Fibroblast of lung (primary cell): ENCODE measurements at regions not wholly inside any gene's neighbourhood (a gene's known extent, or its start where the extent isn't known, plus 50 kb on each side); places are given as distances from the start of the nearest gene placed in this dataset.

Experiments
- EZH2 ChIP-seq: IDR thresholded peaks from 2 replicates; pipeline ENCODE4 v1.5.1; 2012; ENCODE audit warnings: low read length, control low read depth, mild to moderate bottlenecking; ENCODE audit errors: missing control alignments
- TF ChIP-seq, protein P1 (sequence below), 2 donors: IDR thresholded peaks in 1 of 2; conservative IDR thresholded peaks in 1 of 2; 1 replicate in 1 of 2; 2 replicates in 1 of 2; pipeline ENCODE4 v1.5.1; 2011 to 2012; ENCODE audit warnings: low read length in 2 of 2, control low read depth in 1 of 2, inconsistent platforms in 1 of 2, low read depth in 1 of 2, mild to moderate bottlenecking in 1 of 2

DNA sequence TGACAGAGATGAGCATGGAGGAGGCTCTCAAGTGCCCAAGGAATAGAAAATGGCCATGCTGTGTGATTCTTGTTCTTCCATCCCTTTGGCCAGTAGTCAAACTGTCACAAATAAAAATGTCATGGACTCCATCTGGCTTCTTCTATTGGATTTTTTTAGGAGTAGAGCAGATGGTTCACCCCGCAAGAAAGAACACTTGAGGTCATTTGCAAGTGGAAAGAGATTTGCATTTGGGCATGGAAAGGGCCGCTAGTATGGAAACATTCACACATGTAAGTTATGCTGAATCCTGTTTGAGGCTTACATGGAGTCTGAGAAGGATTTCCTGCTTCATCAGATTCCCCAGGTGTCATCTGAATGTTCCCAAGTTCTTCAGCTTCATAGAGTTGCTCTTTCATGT, 53.1 kb upstream of the CFAP161 start:
- TF ChIP-seq, protein P1, sequence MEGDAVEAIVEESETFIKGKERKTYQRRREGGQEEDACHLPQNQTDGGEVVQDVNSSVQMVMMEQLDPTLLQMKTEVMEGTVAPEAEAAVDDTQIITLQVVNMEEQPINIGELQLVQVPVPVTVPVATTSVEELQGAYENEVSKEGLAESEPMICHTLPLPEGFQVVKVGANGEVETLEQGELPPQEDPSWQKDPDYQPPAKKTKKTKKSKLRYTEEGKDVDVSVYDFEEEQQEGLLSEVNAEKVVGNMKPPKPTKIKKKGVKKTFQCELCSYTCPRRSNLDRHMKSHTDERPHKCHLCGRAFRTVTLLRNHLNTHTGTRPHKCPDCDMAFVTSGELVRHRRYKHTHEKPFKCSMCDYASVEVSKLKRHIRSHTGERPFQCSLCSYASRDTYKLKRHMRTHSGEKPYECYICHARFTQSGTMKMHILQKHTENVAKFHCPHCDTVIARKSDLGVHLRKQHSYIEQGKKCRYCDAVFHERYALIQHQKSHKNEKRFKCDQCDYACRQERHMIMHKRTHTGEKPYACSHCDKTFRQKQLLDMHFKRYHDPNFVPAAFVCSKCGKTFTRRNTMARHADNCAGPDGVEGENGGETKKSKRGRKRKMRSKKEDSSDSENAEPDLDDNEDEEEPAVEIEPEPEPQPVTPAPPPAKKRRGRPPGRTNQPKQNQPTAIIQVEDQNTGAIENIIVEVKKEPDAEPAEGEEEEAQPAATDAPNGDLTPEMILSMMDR (conservative IDR thresholded peaks at IDR 0.05 in 1 of 2, IDR thresholded peaks at IDR 0.05 in 1 of 2; ENCODE audit: low read depth in 1 of 2, low read length in 2 of 2), result no peak
- TF ChIP-seq EZH2, result no peak
